Psoas muscle (tissue), 7 donors: ENCODE measurements at regions not wholly inside any gene's neighbourhood (a gene's known extent, or its start where the extent isn't known, plus 50 kb on each side); places are given as distances from the start of the nearest gene placed in this dataset.
A peak's percentile ranks its signal among the peaks of the same experiment; 100 is the strongest.

ENCODE experiments used
- ATAC-seq, 4 donors: fragments of 200-7000 bp; cut with Tn5 transposase; one replicate each; pipeline ENCODE4 v1.9.1; 2020; ENCODE audit warnings: moderate library complexity in 3 of 4, mild to moderate bottlenecking in 2 of 4
- DNase-seq, 2 donors: peaks; one replicate each; pipeline ENCODE4 v3.0.0-alpha.2; 2020
- H3K27ac ChIP-seq: fragments of 200-600 bp; one replicate; pipeline ENCODE4 v1.8.0; 2022
- H3K27me3 ChIP-seq, 3 donors: fragments of 200-600 bp in 1 of 3; one replicate each; pipeline versions ENCODE4 v1.6.1 to v1.8.0; 2013 to 2022; ENCODE audit warnings: low read length in 2 of 3, mild to moderate bottlenecking in 2 of 3, moderate library complexity in 1 of 3; ENCODE audit not compliant: insufficient read depth in 3 of 3
- H3K36me3 ChIP-seq, 2 donors: fragments of 200-600 bp in 1 of 2; one replicate each; pipeline versions ENCODE4 v1.6.1 to v1.8.0; 2013 to 2022; ENCODE audit warnings: low read depth in 1 of 2, mild to moderate bottlenecking in 1 of 2, moderate library complexity in 1 of 2; ENCODE audit not compliant: insufficient read depth in 1 of 2
- H3K4me1 ChIP-seq: fragments of 200-600 bp; one replicate; pipeline ENCODE4 v1.8.0; 2022
- H3K4me3 ChIP-seq: fragments of 200-600 bp; one replicate; pipeline ENCODE4 v1.8.0; 2022; ENCODE audit warnings: mild to moderate bottlenecking
- H3K9me3 ChIP-seq: fragments of 200-600 bp; one replicate; pipeline ENCODE4 v1.8.0; 2022
- WGBS, 3 donors: extraction: QIAGEN DNeasy Blood & Tissue Kit; methylation state at CpG; one replicate each; pipeline versions ENCODE4 v1.1.6 to v1.1.7; 2013; 5-methylcytosine and 5-hydroxymethylcytosine counted together
- intact Hi-C, 2 donors: fragments of 100-400 bp; cut with DNase I; formaldehyde crosslinking; loops; one replicate each; pipeline versions ENCODE4 v1.11.0 to v1.14.2; 2022
- TF ChIP-seq, protein P1 (sequence below): fragments of 200-600 bp; IDR thresholded peaks from one replicate; pipeline ENCODE4 v1.8.0; 2022; ENCODE audit warnings: antibody characterized with exemption
- donor health status: healthy with polysubstance abuse.
- donor health status: DM: no; HTN: no; CAD: no; lungs with moderate emphysema.
- donor health status: Bipolar disorder and iron deficiency.
- donor health status: healthy.
- donor health status: DM: yes; HTN: yes; CAD: no.
- donor health status: DM: no; HTN: no; CAD: no.
- donor health status: DM: yes; HTN: yes; CAD: no.

GRCh38 chr2:16747257-16747656 lies 81.6 kb upstream of the CYRIA start:
- H3K4me1 ChIP-seq = no peaks in the 10 kb centered on the region
- WGBS, 3 donors = 95 to 100% (median 99%) methylated on average over 5 of the region's 5 CpGs
- no peaks in the 10 kb centered on the region for H3K27me3 ChIP-seq
- TF ChIP-seq, protein P1, sequence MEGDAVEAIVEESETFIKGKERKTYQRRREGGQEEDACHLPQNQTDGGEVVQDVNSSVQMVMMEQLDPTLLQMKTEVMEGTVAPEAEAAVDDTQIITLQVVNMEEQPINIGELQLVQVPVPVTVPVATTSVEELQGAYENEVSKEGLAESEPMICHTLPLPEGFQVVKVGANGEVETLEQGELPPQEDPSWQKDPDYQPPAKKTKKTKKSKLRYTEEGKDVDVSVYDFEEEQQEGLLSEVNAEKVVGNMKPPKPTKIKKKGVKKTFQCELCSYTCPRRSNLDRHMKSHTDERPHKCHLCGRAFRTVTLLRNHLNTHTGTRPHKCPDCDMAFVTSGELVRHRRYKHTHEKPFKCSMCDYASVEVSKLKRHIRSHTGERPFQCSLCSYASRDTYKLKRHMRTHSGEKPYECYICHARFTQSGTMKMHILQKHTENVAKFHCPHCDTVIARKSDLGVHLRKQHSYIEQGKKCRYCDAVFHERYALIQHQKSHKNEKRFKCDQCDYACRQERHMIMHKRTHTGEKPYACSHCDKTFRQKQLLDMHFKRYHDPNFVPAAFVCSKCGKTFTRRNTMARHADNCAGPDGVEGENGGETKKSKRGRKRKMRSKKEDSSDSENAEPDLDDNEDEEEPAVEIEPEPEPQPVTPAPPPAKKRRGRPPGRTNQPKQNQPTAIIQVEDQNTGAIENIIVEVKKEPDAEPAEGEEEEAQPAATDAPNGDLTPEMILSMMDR = no peak
- intact Hi-C loops = no loop called here
- no peaks in the 10 kb centered on the region for H3K36me3 ChIP-seq
- no peak overlapping the region for H3K4me3 ChIP-seq
- ATAC-seq (no peak), DNase-seq (no peak)
- H3K9me3 ChIP-seq = no peaks in the 10 kb centered on the region
- H3K27ac ChIP-seq = no peak overlapping the region

GRCh38 chr2:16746833-16747232 lies 81.2 kb upstream of the CYRIA start:
- Histone ChIP-seq H3K4me1 (no peaks in the 10 kb centered on the region), H3K27ac (no peak overlapping the region), H3K4me3 (no peak overlapping the region), H3K36me3 (no peaks in the 10 kb centered on the region), H3K27me3 (no peaks in the 10 kb centered on the region), H3K9me3 (no peaks in the 10 kb centered on the region)
- TF ChIP-seq, protein P1 = no peak
- 77 to 92% (median 86%) methylated on average over 3 of the region's 3 CpGs for WGBS, 3 donors
- DNase-seq (no peak), ATAC-seq (no peak)
- intact Hi-C loops = no loop called here

GRCh38 chr2:16746329-16746728 lies 80.7 kb upstream of the CYRIA start:
- H3K27ac ChIP-seq = no peak overlapping the region
- no peaks in the 10 kb centered on the region for H3K4me1 ChIP-seq
- DNase-seq (no peak), ATAC-seq (no peak)
- TF ChIP-seq, protein P1 = no peak
- intact Hi-C loops = no loop called here
- H3K36me3 ChIP-seq = no peaks in the 10 kb centered on the region
- 77 to 90% (median 83%) methylated on average over 4 of the region's 4 CpGs for WGBS, 3 donors
- no peak overlapping the region for H3K4me3 ChIP-seq
- no peaks in the 10 kb centered on the region for H3K9me3 ChIP-seq
- no peaks in the 10 kb centered on the region for H3K27me3 ChIP-seq

- TF ChIP-seq, protein P1 = no peak
- peak overlapping the region; percentile 41 for H3K27ac ChIP-seq
- no peak for DNase-seq
- no peaks in the 10 kb centered on the region for H3K27me3 ChIP-seq
- no peak overlapping the region for H3K4me3 ChIP-seq
- intact Hi-C loops = no loop called here
- no peaks in the 10 kb centered on the region for H3K9me3 ChIP-seq
- 69 to 82% (median 77%) methylated on average over 5 of the region's 5 CpGs for WGBS, 3 donors
- ATAC-seq = peak; percentile 82 to 91 (median 89)
- no peaks in the 10 kb centered on the region for H3K36me3 ChIP-seq
- peaks cover 3% of the 10 kb centered on the region for H3K4me1 ChIP-seq
Measured at GRCh38 chr2:16745466-16745865, 79.8 kb upstream of the CYRIA start.

GRCh38 chr2:16744521-16744920 lies 78.9 kb upstream of the CYRIA start:
- ATAC-seq (peak in 3 of 4 donors; percentile 22 to 51 (median 41)), DNase-seq (no peak)
- Histone ChIP-seq H3K27me3 (no peaks in the 10 kb centered on the region), H3K27ac (peak overlapping the region; percentile 41), H3K4me1 (peaks cover 10% of the 10 kb centered on the region), H3K9me3 (no peaks in the 10 kb centered on the region), H3K36me3 (no peaks in the 10 kb centered on the region), H3K4me3 (no peak overlapping the region)
- intact Hi-C loops = no loop called here
- TF ChIP-seq, protein P1 = no peak
